OCI-M2 (cell line): ENCODE measurements at regions not wholly inside any gene's neighbourhood (a gene's known extent, or its start where the extent isn't known, plus 50 kb on each side); places are given as distances from the start of the nearest gene placed in this dataset.

Experiments used
- DNase-seq: peaks from one replicate; lab custom pipeline; 2025; ENCODE audit not compliant: unreplicated experiment; lab: John Stamatoyannopoulos, UW

- DNase-seq = no peak
Measured at GRCh38 chr2:157125685-157126084, 131.8 kb upstream of the GALNT5 start.

GRCh38 chr2:157127249-157128012, 130.1 kb upstream of the GALNT5 start:
- DNase-seq = no peak

GRCh38 chr2:157143901-157144300, 113.6 kb upstream of the GALNT5 start:
- DNase-seq = no peak

DNA sequence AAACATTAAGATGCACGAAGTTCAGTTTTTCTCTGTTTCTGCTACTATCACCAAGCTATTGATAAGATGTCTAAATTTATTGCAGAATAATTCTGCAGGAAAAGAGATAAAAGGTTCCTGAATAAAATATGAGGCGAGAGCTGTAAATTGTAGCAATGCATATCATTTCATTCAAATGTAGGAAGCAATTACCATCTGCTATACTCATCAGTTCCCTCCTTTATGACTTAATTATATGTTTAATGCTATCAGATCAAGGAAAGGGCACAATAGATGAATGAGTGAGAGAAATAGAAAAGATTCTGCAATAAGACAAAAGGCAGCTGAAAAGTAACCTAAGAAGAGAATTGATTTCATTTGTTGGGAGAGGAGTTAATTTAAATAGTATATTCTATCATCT, 108.2 kb upstream of the GALNT5 start:
- DNase-seq = no peak

- no peak for DNase-seq
Measured at GRCh38 chr2:157150747-157151146, 106.8 kb upstream of the GALNT5 start.

GRCh38 chr2:157152362-157152761, 105.1 kb upstream of the GALNT5 start:
- DNase-seq = no peak

DNA sequence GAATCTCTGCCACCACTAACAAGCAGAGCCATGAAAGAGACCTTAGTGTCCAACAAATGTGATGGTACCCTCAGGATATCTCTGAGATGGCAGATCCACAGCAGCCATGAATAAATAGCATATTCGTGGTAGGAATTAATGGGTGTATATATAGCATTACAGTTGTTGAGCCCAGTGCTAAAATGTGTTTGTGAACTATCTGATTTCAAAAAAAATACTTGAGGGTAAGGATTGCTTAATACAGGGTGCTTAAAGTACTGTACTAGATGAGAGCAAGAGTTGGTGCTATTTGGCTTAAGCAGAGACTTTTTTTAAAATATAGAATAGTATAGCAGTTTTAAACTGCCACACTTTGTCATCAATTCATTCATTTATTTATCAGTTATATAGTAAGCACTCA, 101.5 kb upstream of the GALNT5 start:
- no peak for DNase-seq

- DNase-seq = no peak
Measured at GRCh38 chr2:157158111-157158510, 99.4 kb upstream of the GALNT5 start.

- DNase-seq = no peak
Measured at GRCh38 chr2:157159221-157159934, 98.1 kb upstream of the GALNT5 start.

GRCh38 chr2:157160111-157160510, 97.4 kb upstream of the GALNT5 start:
- DNase-seq = no peak

GRCh38 chr2:157164370-157164769, 93.1 kb upstream of the GALNT5 start:
- no peak for DNase-seq

DNA sequence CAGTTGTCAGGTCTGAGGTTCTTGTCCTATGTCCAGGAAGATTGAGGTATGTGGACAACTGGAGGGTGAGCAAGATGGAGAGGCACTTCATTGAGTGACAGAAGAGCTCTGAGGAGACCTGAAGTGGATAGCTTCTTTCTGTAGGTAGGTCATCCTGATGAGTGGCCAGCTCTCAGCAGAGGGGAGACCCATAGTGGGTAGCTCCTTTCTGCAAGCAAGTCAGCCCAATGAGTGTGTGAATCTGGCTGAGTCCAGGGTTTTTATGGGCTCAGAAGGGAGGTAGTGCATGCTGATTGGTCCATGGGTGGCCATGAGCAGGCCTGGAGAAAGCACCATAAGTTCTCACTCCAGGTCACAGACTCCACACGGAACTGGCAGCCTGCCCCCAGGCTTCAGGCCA, 92.6 kb upstream of the GALNT5 start:
- no peak for DNase-seq

GRCh38 chr2:157168501-157168900, 89.0 kb upstream of the GALNT5 start:
- no peak for DNase-seq

DNA sequence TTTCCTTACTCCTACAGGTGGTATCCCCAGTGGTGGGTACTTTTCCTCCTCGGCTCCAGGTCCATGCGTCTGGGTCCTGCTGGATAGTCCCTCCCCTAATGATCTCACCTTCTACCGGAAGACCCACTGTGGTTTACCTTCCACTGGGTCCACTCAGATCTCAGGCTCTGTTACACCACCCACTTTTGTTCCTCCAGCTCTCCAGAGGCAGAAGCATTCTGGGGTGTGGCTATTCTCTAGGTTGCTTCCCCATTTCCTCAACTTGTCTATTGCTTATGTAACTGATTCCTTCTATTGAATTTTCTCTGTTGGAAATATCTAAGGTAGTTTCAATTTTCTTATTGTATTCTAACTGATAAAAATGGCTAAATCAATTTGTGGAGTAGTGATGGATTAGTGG, 87.6 kb upstream of the GALNT5 start:
- DNase-seq = no peak

- no peak for DNase-seq
Measured at GRCh38 chr2:157170299-157170698, 87.2 kb upstream of the GALNT5 start.

- no peak for DNase-seq
Measured at GRCh38 chr2:157172239-157172638, 85.3 kb upstream of the GALNT5 start.

- no peak for DNase-seq
Measured at GRCh38 chr2:157172866-157173578, 84.5 kb upstream of the GALNT5 start.

- DNase-seq = no peak
Measured at GRCh38 chr2:157173740-157174184, 83.7 kb upstream of the GALNT5 start.

DNA sequence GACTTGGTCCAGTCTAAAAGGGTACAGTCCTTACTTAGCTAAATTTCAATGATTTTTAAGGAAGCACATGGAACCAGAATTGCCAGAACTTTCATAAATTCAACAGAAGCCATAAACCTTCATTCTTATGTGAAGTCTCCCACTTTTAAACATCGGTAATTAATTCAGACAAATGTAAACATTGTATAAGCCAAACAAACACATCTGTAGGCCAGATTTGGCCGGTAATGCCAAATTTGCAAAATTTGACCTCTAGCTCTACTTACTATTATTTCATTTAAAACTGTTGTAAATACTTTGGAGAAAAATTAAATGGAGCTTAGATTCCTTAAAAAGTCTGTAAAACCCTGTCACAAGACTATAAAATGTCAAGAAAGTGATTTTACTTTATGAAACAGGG, 83.2 kb upstream of the GALNT5 start:
- no peak for DNase-seq

GRCh38 chr2:157176602-157177001, 80.9 kb upstream of the GALNT5 start:
- DNase-seq = no peak

- no peak for DNase-seq
Measured at GRCh38 chr2:157178874-157179273, 78.6 kb upstream of the GALNT5 start.
